ENCODE measurements at regions not wholly inside any gene's neighbourhood (a gene's known extent, or its start where the extent isn't known, plus 50 kb on each side); places are given as distances from the start of the nearest gene placed in this dataset.
"Not testable (repeated sequence)": the region's sequence is repeated elsewhere in the genome, so short reads cannot be mapped to it uniquely, and the experiment has no call there.

GRCh38 chr5:142244440-142244839 lies 80.4 kb downstream of the SPRY4 start:
- 89 to 100% (median 94%) methylated on average over 1 of the region's 1 CpG for WGBS, 4 donors
- H3K4me1 ChIP-seq (replicated peaks in 1 of 2): no peaks in the 10 kb centered on the region
- H3K9me3 ChIP-seq (replicated peaks in 1 of 3): no peaks in the 10 kb centered on the region
- no peak overlapping the region for H3K27ac ChIP-seq
- peak in 1 of 7 donors; percentile 6 for DNase-seq
- H3K36me3 ChIP-seq (replicated peaks in 1 of 2): no peaks in the 10 kb centered on the region
- no peak for TF ChIP-seq POLR2A (IDR thresholded peaks at IDR 0.05)
- TF ChIP-seq, protein P1, sequence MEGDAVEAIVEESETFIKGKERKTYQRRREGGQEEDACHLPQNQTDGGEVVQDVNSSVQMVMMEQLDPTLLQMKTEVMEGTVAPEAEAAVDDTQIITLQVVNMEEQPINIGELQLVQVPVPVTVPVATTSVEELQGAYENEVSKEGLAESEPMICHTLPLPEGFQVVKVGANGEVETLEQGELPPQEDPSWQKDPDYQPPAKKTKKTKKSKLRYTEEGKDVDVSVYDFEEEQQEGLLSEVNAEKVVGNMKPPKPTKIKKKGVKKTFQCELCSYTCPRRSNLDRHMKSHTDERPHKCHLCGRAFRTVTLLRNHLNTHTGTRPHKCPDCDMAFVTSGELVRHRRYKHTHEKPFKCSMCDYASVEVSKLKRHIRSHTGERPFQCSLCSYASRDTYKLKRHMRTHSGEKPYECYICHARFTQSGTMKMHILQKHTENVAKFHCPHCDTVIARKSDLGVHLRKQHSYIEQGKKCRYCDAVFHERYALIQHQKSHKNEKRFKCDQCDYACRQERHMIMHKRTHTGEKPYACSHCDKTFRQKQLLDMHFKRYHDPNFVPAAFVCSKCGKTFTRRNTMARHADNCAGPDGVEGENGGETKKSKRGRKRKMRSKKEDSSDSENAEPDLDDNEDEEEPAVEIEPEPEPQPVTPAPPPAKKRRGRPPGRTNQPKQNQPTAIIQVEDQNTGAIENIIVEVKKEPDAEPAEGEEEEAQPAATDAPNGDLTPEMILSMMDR (IDR thresholded peaks at IDR 0.05): no peak
- no peaks in the 10 kb centered on the region for H3K27me3 ChIP-seq
- intact Hi-C loops (cut with DNase I): no loop called here
- H3K4me3 ChIP-seq: no peak overlapping the region

- Histone ChIP-seq H3K9me3 (replicated peaks in 1 of 3) (no peaks in the 10 kb centered on the region), H3K4me3 (no peak overlapping the region), H3K4me1 (replicated peaks in 1 of 2) (no peaks in the 10 kb centered on the region), H3K27ac (no peak overlapping the region), H3K36me3 (replicated peaks in 1 of 2) (no peaks in the 10 kb centered on the region), H3K27me3 (no peaks in the 10 kb centered on the region)
- 75 to 87% (median 81%) methylated on average over 3 of the region's 3 CpGs for WGBS, 4 donors
- intact Hi-C loops (cut with DNase I): no loop called here
- DNase-seq: no peak
- TF ChIP-seq, protein P1 (IDR thresholded peaks at IDR 0.05): no peak
- TF ChIP-seq POLR2A (IDR thresholded peaks at IDR 0.05): no peak
Observed at GRCh38 chr5:142242272-142242671, 82.5 kb downstream of the SPRY4 start.

DNA sequence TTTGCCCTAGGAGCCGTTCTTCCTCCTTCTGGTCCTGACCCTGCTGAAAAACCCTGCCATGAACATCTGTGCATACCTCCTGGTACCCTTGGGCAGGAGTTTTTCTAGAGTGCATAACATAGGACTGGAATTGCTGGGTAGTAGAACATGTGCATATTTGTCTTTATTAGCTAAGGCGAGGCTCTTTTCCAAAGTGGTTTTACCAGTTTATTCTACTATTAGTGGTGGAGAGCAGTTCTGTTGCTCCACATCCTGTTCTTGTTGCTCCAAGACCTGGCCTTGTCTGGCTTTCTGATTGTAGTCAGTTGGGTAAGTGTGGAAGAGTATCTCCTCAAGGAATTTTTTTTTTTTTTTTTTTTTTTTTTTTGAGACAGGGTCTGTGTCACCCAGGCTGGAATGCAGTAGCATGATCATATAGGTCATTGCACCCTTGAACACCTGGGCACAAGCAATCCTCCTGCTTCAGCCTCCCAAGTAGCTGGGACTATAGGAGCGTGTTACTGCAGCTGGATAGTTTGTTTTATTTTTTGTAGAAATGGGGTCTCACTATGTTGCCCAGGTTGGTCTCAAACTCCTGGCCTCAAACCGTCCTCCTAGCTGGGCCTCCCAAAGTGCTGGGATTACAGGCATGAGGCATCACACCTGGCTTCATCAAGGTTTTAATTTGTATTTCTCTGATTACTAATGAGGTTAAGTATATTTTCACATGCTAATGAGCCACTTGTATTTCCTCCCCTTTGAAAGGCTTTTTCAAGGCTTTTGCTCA lies 85.2 kb downstream of the SPRY4 start:
- TF ChIP-seq, protein P1 (IDR thresholded peaks at IDR 0.05): no peak
- no peak for TF ChIP-seq POLR2A (IDR thresholded peaks at IDR 0.05)
- Histone ChIP-seq H3K36me3 (replicated peaks in 1 of 2) (no peaks in the 10 kb centered on the region), H3K27ac (no peak overlapping the region), H3K4me3 (no peak overlapping the region), H3K27me3 (no peaks in the 10 kb centered on the region), H3K9me3 (replicated peaks in 1 of 3) (no peaks in the 10 kb centered on the region), H3K4me1 (replicated peaks in 1 of 2) (no peaks in the 10 kb centered on the region)
- intact Hi-C loops (cut with DNase I): no loop called here
- WGBS, 4 donors: 93 to 98% (median 94%) methylated on average over 4 of the region's 4 CpGs
- DNase-seq: no peak

- Histone ChIP-seq H3K4me3 (no peak overlapping the region), H3K4me1 (replicated peaks in 1 of 2) (no peaks in the 10 kb centered on the region), H3K27ac (no peak overlapping the region), H3K9me3 (replicated peaks in 1 of 3) (no peaks in the 10 kb centered on the region), H3K27me3 (no peaks in the 10 kb centered on the region), H3K36me3 (replicated peaks in 1 of 2) (no peaks in the 10 kb centered on the region)
- no peak for DNase-seq
- intact Hi-C loops (cut with DNase I): no loop called here
- 90 to 97% (median 95%) methylated on average over 3 of the region's 3 CpGs for WGBS, 4 donors
- no peak for TF ChIP-seq POLR2A (IDR thresholded peaks at IDR 0.05)
- TF ChIP-seq, protein P1 (IDR thresholded peaks at IDR 0.05): no peak
Observed at GRCh38 chr5:142237707-142238106, 87.1 kb downstream of the SPRY4 start.

DNA sequence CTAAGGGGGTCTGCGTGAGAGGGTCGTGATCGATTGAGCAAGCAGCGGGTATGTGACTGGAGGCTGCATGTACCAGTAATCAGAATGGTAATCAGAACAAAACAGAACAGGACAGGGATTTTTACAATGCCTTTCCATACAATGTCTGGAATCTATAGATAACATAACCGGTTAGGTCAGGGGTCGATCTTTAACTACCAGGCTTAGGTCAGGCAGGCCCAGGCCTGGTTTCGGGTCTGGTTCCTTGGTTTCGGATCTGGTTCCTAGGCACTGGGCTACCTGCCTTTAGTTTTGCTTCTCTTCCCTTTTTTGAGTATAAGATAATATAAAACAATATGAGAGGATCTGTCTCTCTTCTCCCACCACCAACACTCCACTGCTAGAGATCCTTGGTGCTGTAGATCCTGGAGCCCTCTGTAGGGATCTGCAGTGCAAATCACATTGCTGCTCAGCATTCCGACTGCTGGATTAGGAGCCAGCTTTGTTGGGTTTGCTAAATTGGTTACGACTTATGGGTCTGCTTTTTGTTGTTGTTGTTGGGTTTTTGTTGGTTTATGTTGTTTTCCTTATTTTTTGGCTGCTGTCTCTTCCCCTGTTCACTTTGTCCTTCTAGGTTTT lies 88.0 kb downstream of the SPRY4 start:
- H3K27me3 ChIP-seq; H3K4me3 ChIP-seq; intact Hi-C loops (cut with DNase I); H3K9me3 ChIP-seq (replicated peaks in 1 of 3); H3K4me1 ChIP-seq (replicated peaks in 1 of 2); H3K36me3 ChIP-seq (replicated peaks in 1 of 2); DNase-seq; H3K27ac ChIP-seq: not testable (repeated sequence)
- 83 to 98% (median 93%) methylated on average over 9 to 10 of the region's 10 CpGs for WGBS, 4 donors

Data from adrenal gland (tissue), 9 donors.